NCI-H345 treated with DMSO at 0.1 percent for 48 hours (cell line): ENCODE measurements at regions not wholly inside any gene's neighbourhood (a gene's known extent, or its start where the extent isn't known, plus 50 kb on each side); places are given as distances from the start of the nearest gene placed in this dataset.
"Not testable (repeated sequence)": the region's sequence is repeated elsewhere in the genome, so short reads cannot be mapped to it uniquely, and the experiment has no call there.

ENCODE experiments used
- DNase-seq: peaks from one replicate; lab custom pipeline; 2025; ENCODE audit not compliant: unreplicated experiment; lab: John Stamatoyannopoulos, UW

DNA sequence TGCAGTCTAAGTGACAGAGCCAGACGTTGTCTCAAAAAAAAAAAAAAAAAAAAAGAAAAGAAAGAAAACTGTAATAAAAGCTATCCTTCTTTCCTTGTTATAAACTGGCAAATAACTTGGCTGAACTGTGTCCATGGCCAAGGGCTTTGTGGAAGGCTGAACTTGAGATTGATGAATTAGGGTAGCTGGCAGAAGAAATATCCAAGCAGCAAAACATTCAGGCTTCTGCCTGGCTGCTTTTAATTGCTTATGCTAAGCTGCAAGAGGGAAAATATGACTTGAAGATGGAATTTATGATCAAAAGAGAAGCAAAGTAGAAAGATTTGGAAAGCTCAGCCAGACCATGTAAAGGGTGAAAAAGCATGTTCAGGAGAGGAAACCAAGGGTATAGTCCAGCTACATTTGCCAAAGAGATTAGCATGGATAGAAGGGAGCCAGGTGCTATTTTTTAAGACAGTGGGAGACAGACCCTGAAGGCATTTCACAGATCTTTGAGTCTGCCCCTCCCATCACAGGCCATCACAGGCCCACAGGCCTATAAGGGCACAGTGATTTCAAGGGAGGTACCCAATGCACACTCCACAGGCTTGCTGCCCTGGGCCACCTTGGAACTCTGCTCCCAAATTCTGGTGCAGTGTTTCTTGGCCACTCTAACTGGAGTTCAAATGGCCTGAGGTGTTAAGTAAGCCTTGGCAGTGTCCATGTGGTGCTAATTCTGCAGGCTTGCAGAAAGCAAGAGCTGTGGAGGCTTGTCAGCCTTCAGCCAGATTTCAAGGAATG, 226.0 kb downstream of the AEBP2 start:
- no peak for DNase-seq

DNA sequence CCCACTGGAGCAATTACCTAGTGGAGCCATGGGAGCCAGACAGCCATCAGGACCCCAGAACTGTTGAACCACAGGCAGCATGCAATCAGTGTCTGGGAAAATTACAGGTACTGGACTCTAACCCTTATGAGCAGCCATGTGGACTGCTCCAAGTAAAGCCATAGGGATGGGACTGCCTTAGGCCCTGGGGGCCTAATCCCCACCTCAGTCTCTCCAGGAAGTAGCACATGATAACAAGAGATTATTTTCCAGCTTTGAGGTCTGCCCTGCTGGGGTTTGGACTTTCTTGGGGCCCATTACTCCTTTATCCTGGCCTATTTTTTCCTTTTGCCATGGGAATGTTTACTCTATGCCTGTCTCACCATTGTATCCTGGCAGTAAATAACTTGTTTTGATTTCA, 226.8 kb downstream of the AEBP2 start:
- DNase-seq = no peak

DNA sequence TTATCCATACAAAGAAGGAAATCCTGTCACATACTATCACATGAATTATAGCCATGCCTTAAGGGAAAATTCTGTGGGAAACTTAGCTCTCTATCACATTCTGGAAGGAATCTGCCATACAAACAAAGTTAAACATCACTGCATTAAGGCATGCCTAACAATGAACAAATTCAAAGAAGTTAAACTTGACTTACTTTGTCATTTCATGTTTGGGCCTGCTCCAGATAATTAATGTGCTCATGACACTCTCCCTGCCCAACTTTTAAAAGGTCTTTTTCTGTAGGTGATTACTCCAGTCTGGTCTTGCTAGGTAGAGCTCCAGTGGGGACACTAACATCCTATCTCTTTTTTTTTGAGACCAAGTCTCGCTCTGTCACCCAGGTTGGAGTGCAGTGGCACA, 230.5 kb downstream of the AEBP2 start:
- DNase-seq = no peak

DNA sequence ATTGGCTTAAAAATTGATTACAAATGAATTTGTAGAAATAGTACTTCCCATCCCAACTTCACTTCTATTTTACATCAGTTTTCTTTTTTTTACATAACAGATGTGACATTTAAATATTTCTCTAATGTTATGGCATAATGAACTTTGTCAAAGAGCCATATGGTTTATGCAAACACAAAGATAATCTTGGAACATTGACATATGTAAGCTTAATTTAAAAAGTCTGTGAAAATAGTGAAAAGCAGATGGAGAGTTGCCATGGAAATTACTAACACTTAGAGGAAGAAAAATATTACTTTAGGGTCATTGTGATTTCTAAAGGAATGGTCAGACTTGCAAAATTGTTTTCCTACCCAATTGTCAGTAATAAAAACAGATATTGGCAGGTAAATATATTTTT, 232.4 kb downstream of the AEBP2 start:
- DNase-seq = no peak

DNA sequence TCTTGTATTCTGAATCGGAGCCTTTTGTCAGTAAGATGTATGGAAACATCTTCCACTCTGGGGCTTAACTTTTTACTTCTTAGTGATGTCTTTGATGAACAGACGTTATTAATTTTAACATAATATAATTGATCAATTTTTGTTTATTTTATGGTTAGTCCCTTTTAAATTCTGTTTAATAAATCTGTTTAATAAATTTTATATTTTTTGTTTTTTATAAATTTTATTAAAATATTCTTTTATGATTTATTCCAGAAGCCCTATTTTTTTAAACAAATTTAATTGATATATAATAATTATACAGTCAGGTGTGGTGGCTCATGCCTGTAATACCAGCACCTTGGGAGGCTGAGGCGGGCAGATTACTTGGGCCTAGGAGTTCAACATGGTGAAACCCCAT, 235.1 kb downstream of the AEBP2 start:
- DNase-seq = no peak

DNA sequence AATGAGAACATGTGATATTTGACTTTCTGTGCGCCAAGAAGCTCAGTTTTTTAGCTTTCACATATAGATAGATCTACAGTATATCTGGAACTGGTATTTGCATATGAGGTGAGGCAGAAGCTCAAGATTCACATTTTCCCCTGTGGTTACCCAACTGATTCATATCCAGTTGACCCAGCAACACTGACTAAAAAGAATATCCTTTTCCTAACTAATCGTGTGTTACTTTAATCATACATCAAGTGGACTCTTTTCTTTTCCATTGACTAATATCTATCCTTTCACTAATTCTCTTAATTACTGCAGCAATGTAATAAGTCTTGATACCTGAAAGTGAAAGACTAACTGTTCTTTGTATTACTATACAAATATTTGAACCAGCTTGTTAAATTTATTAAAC, 236.1 kb downstream of the AEBP2 start:
- DNase-seq = no peak

DNA sequence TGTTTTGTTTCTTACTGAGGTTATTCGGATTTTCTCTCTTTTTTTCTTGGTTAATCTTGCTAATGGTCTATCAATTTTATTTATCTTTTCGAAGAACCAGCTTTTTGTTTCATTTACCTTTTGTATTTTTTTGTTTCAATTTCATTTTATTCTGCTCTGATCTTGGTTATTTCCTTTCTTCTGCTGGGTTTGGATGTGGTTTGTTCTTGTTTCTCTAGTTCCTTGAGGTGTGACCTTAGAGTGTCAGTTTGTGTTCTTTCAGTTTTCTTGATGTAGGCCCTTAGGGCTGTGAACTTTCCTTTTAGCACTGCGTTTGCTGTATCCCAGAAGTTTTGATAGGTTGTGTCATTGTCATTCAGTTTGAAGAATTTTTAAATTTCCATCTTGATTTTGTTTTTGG, 239.2 kb downstream of the AEBP2 start:
- not testable (repeated sequence) for DNase-seq

DNA sequence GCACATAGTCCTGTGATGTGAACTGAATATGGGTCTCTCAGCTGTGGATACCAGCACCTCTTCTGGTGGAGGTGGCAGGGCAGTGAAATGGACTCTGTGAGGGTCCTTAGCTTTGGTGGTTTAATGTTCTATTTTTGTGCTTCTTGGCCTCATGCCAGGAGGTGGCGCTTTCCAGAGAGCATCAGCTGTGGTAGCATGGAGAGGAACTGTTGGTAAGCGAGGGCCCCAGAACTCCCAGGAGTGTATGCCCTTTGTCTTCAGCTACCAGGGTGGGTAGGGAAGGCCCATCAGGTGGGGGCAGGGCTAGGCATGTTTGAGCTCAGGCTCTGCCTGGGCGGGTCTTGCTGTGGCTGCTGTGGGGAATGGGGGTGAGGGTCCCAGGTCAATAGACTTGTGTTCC, 241.7 kb downstream of the AEBP2 start:
- DNase-seq = no peak

DNA sequence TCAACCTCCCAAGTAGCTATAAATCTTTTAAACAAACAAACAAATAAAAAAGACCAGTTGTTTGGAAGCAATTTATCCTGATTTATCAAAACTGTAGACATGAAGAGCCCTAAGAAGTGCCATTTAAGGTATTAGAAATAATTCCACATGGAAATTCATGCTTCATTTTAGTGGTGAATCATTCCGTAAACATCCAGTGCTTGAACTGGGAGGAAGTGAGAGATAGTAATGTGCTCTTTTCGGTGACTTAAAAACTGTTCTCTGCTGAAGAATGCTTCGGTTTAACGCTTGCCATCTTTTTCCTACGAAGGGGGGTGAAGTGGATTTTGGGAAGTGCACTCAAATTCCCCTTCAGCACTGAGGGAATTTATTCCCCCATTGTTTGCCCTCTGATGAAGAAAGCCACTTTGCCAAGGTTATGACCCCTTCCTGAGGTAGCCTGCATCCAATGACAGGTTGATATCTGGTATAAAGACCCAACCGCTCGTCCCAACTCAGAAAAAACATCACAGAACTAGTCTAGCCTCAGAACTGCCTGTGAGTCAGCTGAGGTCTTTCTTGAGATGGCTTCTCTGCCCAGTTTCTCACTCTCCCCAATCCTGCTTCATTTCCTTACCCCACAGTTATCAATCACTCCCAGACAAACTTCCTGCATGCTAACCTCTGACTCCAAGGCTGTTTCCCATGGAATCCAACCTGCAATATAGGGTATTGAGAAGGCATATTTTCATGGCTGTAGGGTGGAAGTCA, 244.1 kb downstream of the AEBP2 start:
- no peak for DNase-seq

DNA sequence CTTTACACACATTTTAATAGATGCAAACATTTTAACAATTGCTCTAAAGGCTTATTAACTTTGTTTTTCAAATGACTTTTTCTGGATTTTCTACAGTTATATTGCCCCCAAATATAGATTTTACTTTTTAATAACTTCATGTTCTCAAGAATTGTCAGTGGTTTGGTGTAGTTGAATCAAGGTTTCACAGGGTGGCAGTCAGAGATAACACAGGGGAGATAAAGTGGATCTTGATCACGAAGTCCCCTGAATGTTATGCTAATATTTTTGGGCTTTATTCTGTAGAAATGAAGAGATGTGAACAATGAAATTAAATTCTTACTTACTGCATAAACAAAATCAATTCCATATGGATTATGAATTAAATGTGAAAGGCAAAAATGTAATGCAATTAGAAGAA, 248.1 kb downstream of the AEBP2 start:
- DNase-seq = no peak

DNA sequence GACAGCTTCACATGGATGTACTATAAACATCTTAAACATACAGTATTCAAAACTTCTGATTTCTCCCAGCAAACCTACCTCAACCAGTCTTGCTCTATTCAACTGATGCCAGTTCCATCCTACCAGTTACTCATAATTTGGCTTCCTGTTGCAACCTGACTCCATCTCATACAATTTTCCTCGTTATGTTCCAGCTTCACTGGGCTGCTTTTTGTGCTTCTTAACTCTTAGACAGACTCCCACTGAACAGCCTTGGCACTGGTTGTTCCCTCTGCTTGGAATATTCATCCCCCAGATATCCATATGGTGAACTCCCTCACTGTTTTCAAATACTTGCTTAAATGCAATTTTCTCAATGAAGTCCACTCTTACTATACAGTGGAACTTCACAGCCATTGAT, 249.2 kb downstream of the AEBP2 start:
- DNase-seq = no peak

DNA sequence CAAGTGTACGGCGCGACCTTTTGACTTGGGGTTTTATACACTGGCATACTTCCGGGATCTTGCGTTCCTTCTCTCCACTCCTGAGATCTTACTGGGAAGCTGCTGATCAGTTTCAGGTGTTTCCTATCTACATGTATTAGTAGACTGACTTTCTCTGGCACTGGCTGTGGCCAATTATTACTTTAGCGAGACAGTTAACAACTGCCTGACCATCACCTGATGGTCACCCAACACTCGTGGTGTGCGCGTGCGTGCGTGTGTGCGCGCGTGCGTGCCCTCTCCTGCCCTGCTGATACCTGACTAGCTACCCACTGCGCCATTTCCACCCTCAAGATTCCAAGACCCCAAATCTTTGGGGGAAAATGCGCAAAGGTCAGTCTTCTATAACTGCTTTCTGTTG, 249.9 kb downstream of the AEBP2 start:
- DNase-seq = no peak

DNA sequence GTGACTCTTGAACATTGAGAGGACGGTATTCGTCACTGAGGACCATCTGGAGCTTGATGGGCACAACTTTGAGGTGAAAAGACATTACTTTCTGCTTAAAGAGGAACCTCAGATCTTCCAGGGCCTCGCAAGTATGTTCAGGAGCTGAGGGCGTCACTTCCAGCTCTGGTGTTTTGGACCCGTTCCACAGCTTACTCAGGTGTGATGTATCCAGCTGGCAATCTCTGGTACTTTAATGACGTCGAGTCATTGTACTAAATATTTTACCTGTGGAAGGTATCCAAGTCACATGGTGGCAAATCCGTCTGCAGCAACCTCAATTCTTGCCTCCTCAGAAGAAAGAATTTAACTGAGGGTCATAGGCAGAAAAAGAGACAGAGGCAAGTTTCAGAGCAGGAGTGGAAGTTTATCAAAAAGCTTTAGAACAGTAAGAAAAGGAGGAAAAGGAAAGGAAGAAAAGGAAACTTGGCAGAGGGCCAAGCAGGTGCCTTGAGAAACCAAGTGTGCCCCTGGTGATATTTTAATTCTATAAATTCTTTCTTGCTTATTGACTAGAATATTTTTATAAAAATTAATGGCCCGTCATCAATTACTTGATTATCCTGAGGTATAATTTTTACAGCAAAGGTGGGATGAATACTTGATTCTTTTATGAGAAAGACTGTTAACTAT, 250.6 kb downstream of the AEBP2 start:
- no peak for DNase-seq

DNA sequence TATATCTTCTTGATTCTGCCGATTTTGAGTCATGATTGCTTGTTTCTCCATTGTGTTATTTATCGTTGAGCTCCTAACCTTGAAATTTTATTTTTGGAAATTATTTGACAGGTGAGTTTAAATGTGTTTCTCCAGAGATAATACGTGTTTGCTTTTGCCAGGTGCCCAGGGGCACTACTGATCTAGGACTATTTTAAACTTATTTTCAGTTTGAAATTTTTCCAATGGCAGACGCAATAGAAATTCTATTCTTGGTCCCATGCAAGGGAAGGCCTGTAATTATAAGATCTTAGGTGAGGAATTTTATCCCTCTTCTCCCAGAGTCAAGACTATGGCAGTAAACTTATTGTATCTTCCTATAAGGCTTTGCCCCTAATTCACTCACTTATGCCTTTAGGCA, 252.8 kb downstream of the AEBP2 start:
- no peak for DNase-seq

DNA sequence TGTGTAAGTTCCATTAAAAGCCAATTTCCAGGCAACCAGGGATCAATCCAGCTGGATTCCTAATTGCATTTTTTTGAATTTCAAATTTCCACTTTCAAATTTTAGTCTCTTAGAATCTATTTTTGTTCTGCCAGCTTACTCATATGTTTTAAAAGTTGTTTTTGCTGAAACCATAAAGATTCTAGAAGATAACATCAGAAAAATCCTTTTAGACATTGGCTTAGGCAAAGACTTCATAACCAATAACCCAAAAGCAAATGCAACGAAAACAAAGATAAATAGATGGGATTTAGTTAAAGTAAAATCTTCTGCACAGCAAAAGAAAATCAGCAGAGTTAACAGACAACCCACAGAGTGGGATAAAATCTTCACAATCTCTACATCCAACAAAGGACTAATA, 253.3 kb downstream of the AEBP2 start:
- DNase-seq = no peak

DNA sequence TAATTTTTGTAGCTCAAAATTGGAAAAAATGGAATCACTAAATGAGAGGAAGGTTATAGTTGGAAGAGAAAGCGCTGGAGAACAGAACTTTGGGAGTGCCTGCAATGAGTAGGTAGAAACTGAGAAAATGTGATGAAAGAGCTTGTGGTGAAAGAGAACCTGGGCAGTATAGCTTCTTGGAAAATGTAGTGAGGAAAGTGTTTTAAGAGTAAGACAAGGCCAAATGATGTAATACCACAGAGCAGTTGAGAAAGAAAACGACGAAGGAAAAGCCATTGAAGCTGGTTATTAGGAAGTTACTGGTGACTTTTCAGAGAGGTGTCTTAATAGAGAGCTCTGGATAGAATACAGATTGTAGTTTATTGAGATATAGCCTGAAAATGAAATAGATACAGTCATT, 255.3 kb downstream of the AEBP2 start:
- DNase-seq = no peak

DNA sequence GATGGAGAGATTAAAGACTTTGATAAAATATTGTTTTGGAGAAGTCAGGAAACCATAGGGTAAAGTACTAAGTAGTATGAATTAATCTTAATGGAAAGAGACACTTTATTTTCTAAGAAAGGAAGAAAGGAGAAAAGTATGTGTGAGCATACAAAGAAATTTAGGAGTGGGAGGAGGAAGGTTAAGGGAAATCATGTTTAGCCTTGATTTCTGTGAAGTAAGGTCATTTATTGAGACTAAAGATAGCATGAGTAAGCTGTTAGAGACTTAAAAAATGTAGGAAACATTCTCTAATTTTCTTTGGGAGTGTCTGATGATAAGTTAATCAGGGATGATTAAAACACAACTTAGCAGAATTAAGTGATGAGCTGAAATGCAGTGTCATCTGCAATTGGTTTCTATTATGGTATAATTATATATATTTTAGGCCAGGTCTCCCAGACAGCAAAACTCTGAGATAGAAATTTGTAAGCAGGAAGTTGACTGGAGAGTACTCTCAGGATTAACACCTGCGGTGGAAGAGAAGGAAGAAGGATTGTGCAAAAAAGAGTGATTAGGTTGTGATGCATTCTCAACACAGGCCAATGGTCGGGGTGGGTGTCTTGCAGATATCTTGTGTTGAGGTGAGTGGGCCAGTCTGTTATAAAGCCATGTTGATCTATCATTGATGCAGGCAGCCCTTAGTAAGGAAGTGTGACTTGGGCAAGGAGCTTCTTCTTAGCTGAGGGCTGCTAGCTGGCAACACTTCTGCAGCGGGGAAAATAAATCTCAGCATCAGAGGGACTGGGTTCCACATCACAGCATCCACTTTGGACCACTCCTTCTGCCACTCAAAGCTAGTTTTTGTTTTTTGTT, 256.2 kb downstream of the AEBP2 start:
- no peak for DNase-seq

DNA sequence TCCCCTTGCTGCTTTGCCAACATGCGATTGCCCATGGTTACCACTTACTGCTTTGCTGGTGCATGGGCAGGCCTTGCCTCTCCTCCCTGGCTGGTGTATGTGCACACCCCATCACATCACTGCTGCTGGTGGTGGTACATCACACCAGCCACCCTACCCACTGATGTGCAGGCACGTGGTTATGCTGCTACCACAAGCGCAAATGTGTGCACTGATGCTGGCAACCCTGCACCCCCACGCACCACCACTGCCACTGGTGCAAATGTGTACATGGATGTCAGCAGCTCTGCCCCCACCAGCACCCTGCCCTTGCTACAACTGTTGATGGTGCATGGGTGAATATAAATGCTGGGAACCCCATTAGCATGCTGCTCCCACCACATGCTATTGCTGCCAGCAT, 261.7 kb downstream of the AEBP2 start:
- DNase-seq = no peak

DNA sequence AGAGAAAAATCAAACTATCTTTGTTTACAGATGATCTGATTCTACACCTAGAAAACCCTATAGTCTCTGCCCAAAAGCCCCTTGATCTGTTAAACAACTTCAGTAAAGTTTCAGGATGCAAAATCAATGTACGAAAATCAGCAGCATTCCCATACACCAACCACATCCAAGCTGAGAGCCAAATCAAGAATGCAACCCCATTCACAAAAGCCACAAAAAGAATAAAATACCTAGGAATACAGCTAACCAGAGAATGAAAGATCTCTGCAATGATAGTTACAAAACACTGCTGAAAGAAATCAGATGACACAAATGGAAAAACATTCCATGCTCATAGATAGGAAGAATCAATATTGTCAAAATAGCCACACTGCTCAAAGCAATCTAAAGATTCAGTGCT, 265.7 kb downstream of the AEBP2 start:
- DNase-seq = no peak

DNA sequence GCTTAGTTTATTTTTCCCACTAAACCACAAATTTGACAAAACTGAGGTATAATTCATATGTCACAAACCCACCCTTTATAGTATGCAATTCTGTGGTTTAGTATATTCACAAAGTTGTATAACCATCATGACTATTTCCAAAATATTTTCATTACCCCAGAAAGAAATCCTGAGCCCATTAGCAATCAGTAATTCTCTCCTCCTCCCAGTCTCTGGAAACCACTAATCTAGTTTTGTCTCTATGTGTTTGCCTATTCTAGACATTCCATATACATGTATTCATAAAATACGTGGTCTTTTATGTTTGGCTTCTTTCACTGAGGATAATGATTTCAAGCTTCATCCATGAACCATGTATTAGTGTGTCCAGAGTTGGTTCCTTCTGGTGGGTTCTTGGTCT, 267.6 kb downstream of the AEBP2 start:
- no peak for DNase-seq

DNA sequence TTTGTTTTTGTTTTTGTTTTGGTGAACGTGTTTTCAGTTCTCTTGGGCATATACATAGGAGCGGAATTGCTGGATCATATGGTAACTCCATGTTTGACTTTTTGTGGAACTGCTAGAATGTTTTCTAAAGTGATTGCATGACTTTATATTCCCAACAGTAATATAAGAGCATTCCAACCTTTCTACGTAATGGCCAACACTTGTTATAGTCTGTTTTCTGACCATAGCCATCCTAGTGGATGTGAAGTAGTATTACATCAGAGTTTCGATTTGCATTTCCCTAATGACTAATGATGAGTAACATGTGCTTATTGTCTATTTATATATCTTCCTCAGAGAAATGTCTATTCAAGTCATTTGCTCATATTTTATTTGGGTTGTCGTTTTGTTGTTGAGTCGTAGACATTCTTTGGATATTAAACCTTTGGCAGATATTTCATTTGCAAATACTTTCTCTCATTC, 268.7 kb downstream of the AEBP2 start:
- no peak for DNase-seq
